Fibroblast of skin of scalp (primary cell): ENCODE measurements at regions not wholly inside any gene's neighbourhood (a gene's known extent, or its start where the extent isn't known, plus 50 kb on each side); places are given as distances from the start of the nearest gene placed in this dataset.
"Not testable (repeated sequence)": the region's sequence is repeated elsewhere in the genome, so short reads cannot be mapped to it uniquely, and the experiment has no call there.

Experiments used
- DNase-seq: peaks from one replicate; pipeline ENCODE4 v3.0.0-alpha.2; 2013

DNA sequence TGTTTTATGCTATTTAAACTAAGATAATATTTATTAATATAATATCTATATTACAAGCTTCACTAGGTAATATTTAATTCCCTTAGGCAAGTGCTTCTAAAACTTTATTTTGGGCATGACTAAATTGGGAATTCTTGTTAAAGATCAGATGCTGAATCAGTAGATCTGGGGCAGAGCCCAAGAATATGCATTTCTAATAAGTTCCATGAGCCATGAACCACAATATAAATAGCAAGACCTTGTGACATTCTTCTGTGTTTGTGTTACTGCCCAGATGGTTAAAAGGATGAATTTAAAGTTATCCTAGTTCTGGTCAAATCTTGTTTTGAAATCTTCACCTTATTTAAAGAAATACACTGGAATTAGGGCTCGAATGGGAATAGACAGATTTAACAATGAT lies 258.4 kb upstream of the CACNA2D1 start:
- DNase-seq, result no peak

- no peak for DNase-seq
Measured at GRCh38 chr7:82700741-82701140, 257.2 kb upstream of the CACNA2D1 start.

GRCh38 chr7:82699773-82700186 lies 256.2 kb upstream of the CACNA2D1 start:
- peak; percentile 46 for DNase-seq

GRCh38 chr7:82697897-82698296 lies 254.3 kb upstream of the CACNA2D1 start:
- peak; percentile 87 for DNase-seq

- no peak for DNase-seq
Measured at GRCh38 chr7:82696631-82697030, 253.1 kb upstream of the CACNA2D1 start.

DNA sequence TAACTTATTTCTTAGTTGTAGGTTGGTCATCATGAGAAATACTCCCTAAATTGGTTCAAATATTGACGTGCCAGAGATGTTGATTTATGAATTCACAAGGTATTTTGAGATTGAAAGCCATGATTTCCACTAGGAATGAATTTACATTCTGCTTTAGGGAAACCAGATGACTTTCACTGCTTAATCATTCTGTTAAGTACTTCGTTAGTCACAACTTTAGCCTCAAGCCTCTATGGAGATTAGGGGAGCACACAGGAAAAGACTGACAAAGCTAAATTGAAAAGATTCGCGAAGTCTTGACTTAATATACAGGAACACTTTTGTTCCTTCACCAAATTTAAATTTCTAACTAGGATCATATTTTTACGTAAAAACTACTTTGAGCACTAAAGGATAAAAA lies 250.4 kb upstream of the CACNA2D1 start:
- no peak for DNase-seq

GRCh38 chr7:82690929-82691328 lies 247.4 kb upstream of the CACNA2D1 start:
- DNase-seq, result no peak

DNA sequence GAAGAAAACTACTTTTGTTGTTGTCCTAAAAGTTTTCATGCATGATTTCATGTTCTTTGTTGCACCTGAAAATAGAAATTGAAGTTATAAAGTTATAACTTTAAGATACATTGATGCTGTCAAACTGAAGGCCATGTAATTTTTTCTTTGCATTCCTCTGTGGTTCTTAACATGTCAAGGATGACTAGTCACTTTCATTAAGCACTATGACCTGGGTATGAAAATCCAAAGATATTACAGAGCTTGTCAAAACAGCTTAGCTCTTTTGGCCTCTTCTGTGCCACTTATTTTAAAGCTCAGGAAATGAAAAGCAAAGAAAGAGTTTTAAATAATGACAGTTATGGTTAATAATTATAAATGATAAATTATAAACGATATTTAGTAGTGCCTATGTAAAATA lies 241.6 kb upstream of the CACNA2D1 start:
- peak; percentile 6 for DNase-seq

- DNase-seq, result no peak
Measured at GRCh38 chr7:82678716-82679115, 235.1 kb upstream of the CACNA2D1 start.

- DNase-seq, result no peak
Measured at GRCh38 chr7:82678259-82678658, 234.7 kb upstream of the CACNA2D1 start.

DNA sequence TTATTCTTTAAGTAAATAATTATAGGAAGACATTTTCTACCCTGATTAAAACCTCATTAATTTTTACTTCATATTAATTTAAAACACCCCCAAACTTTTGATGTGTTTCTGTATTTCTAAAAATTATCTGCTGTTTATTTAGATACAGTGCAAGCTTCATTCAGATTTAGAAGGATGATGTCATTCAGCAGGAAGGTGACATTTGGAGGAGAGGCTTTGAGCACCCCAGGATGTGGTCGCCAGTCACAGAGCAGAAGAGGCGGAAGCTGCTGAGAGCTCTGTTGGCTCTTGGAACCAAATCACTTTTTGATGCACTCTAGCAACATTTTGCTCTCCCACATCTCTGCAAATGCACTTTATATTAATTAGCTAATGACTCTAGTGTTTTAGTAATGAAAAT lies 233.9 kb upstream of the CACNA2D1 start:
- peak; percentile 45 for DNase-seq

GRCh38 chr7:82676777-82677463 lies 233.3 kb upstream of the CACNA2D1 start:
- DNase-seq, result no peak

- peak; percentile 71 for DNase-seq
Measured at GRCh38 chr7:82675396-82675795, 231.8 kb upstream of the CACNA2D1 start.

GRCh38 chr7:82674268-82674667 lies 230.7 kb upstream of the CACNA2D1 start:
- no peak for DNase-seq

DNA sequence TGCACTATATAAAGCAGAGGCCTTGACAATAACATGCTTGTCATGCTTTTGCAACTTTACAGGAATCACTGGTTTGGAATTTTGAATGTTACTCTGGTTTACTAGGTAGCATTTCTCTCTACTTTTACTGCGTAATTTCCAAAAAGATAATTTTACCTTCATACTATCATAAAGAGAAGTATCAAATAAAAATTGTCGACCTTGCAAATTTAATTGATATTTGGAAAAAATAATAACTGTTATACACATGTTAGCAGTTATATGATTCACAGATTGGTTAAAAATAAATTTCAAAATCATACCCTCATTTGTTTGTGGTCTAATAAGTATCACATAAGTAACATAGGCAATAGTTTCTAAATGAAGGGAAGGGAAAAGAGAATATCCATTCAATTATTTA lies 228.5 kb upstream of the CACNA2D1 start:
- DNase-seq, result no peak

- DNase-seq, result no peak
Measured at GRCh38 chr7:82669141-82669540, 225.6 kb upstream of the CACNA2D1 start.

DNA sequence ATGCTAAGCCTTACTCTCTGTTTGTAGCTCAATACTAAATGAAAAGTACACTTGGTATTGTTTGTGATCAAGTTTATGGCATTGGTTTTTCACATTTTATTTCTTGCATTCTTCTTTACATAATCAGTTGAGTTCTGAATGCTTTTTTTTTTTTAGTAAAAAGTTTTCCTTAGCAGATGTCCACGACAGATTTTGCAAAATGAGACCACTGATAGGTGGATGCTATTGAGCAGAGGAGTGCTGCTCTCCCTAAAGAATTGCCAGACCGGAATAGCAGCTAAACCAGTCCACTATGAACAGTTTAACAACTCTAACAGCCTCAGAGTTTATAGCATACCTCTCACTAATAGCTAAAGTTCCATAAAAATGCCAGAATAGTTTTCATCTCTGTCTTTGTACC lies 225.1 kb upstream of the CACNA2D1 start:
- no peak for DNase-seq

GRCh38 chr7:82665966-82666507 lies 222.5 kb upstream of the CACNA2D1 start:
- no peak for DNase-seq

- no peak for DNase-seq
Measured at GRCh38 chr7:82655965-82656364, 212.4 kb upstream of the CACNA2D1 start.

DNA sequence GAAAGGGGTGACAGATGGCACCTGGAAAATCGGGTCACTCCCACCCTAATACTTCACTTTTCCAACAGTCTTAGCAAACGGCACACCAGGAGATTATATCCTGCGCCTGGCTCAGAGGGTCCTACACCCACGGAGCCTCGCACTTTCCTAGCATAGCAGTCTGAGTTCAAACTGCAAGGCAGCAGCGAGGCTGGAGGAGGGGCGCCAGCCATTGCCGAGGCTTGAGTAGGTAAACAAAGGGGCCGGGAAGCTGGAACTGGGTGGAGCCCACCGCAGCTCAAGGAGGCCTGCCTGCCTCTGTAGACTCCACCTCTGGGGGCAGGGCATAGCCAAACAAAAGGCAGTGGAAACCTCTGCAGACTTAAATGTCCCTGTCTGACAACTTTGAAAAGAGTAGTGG lies 206.5 kb upstream of the CACNA2D1 start:
- not testable (repeated sequence) for DNase-seq

DNA sequence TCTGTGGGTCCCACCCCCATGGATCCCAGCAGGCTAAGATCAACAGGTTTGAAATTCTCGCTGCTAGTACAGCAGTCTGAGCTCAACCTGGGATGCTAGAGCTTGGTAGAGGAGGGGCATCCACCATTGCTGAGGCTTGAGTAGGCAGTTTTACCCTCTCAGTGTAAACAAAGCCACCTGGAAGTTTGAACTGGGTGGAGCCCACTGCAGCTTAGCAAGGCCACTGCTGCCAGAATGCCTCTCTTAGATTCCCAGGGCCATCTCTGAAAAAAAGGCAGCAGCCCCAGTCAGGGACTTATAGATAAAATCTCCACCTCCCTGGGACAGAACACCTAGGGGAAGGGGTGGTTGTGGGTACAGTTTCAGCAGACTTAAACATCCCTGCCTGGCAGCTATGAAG lies 190.0 kb upstream of the CACNA2D1 start:
- no peak for DNase-seq

DNA sequence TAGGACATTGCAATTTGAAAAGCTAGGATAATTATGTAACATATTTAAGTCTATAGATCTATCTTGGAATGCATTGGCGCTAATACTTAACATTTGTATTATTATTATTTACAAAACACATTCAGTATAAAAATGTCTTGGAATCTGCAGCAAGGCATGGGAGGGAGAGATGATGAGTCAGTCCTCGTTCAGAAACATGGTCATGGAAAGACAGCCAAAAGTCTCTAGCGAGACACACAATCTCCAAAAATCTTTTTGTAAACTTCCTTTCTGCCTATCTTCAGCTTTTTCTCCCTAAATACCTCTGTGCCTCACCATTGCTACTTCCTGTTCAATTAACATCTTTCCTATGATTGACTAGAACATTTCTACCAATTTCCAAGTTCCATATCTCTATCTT lies 188.4 kb upstream of the CACNA2D1 start:
- peak; percentile 5 for DNase-seq

- peak; percentile 7 for DNase-seq
Measured at GRCh38 chr7:82629583-82629982, 186.0 kb upstream of the CACNA2D1 start.

DNA sequence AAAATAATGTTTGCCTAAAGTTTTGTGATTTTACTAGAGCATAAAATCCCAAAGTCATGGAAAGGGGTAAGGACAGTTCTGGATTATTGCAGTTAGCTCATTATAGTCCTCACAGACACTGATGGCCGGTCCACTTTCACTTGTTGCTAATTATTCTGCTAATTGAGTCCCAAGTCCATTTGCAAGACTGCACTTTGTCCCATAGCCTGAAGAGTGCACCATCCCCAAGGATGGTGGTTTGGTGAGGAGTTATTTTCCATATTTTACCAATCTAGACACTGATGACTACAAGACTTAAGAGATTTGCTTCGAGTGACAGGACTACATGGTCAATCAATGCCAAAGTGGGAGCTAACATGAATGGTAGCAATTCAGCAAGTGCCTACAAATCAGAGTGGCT lies 181.8 kb upstream of the CACNA2D1 start:
- no peak for DNase-seq

DNA sequence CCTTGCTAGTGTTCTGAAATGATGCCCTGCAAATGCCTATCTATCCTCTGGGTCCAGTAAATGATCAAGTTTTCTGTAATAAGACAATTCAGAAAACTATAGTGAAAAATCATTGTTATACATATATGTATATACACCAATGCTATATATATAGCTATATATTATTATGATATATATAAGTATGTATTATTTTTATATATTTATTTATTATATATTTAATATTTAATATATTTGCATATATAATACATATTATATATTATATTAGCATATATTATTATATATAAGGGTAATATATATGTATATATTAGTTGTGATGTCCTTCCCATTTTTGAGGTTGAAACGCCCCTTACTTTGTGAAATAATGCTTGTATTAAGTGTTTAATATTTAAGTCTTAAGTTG lies 181.4 kb upstream of the CACNA2D1 start:
- DNase-seq, result no peak
